Fibroblast of lung (primary cell): ENCODE measurements at regions not wholly inside any gene's neighbourhood (a gene's known extent, or its start where the extent isn't known, plus 50 kb on each side); places are given as distances from the start of the nearest gene placed in this dataset.

Experiments used
- DNase-seq, 2 donors: peaks; one replicate each; pipeline versions ENCODE4 v3.0.0 to v3.0.0-alpha.2; 2010; ENCODE audit warnings: low read depth in 2 of 2
- H2AFZ ChIP-seq: 2 replicates; pipeline ENCODE4 v1.5.1; 2012; ENCODE audit warnings: low read length, control low read depth, inconsistent platforms
- H3K27ac ChIP-seq: 2 replicates; pipeline ENCODE4 v1.5.1; 2011; ENCODE audit warnings: low read length, control low read depth; ENCODE audit not compliant: insufficient read depth
- H3K27me3 ChIP-seq: 2 replicates; pipeline ENCODE4 v1.5.1; 2011; ENCODE audit warnings: mild to moderate bottlenecking, low read length; ENCODE audit not compliant: control insufficient read depth, insufficient read depth
- H3K36me3 ChIP-seq: 2 replicates; pipeline ENCODE4 v1.5.1; 2011; ENCODE audit warnings: low read length; ENCODE audit not compliant: control insufficient read depth, insufficient read depth
- H3K4me1 ChIP-seq: 2 replicates; pipeline ENCODE4 v1.5.1; 2011; ENCODE audit warnings: low read length; ENCODE audit not compliant: control insufficient read depth, insufficient read depth; ENCODE audit errors: extremely low read depth
- H3K4me2 ChIP-seq: 2 replicates; pipeline ENCODE4 v1.5.1; 2011; ENCODE audit warnings: low read length, control low read depth; ENCODE audit not compliant: insufficient read depth; ENCODE audit errors: extremely low read depth
- H3K4me3 ChIP-seq, 4 experiments: fragments of 200-600 bp in 1 of 4; sonication (generic) in 1 of 4; replicated peaks in 1 of 4; 2 replicates each; pipeline ENCODE4 v1.5.1; 2011 to 2016; ENCODE audit warnings: low read length in 4 of 4, low read depth in 3 of 4, mild to moderate bottlenecking in 3 of 4, control low read depth in 2 of 4, inconsistent platforms in 1 of 4, mixed read lengths in 1 of 4; ENCODE audit not compliant: insufficient read depth in 1 of 4; ENCODE audit errors: control extremely low read depth in 1 of 4
- H3K79me2 ChIP-seq: 2 replicates; pipeline ENCODE4 v1.5.1; 2012; ENCODE audit warnings: mild to moderate bottlenecking, low read length, inconsistent platforms; ENCODE audit not compliant: control insufficient read depth, insufficient read depth
- H3K9ac ChIP-seq: 2 replicates; pipeline ENCODE4 v1.5.1; 2011; ENCODE audit warnings: mild to moderate bottlenecking, low read length, control low read depth; ENCODE audit not compliant: insufficient read depth
- H3K9me3 ChIP-seq: 2 replicates; pipeline ENCODE4 v1.5.1; 2012; ENCODE audit warnings: low read depth, low read length; ENCODE audit not compliant: control insufficient read depth, insufficient read depth
- H4K20me1 ChIP-seq: 2 replicates; pipeline ENCODE4 v1.5.1; 2011; ENCODE audit warnings: low read length; ENCODE audit not compliant: control insufficient read depth, insufficient read depth; ENCODE audit errors: extremely low read depth
- CTCF ChIP-seq, 2 donors: IDR thresholded peaks in 1 of 2; conservative IDR thresholded peaks in 1 of 2; 1 replicate in 1 of 2; 2 replicates in 1 of 2; pipeline ENCODE4 v1.5.1; 2011 to 2012; ENCODE audit warnings: low read length in 2 of 2, control low read depth in 1 of 2, inconsistent platforms in 1 of 2, low read depth in 1 of 2, mild to moderate bottlenecking in 1 of 2
- EZH2 ChIP-seq: IDR thresholded peaks from 2 replicates; pipeline ENCODE4 v1.5.1; 2012; ENCODE audit warnings: low read length, control low read depth, mild to moderate bottlenecking; ENCODE audit errors: missing control alignments

- Histone ChIP-seq H3K27me3 (no peaks in the 10 kb centered on the region), H4K20me1 (no peaks in the 10 kb centered on the region), H3K4me2 (no peak overlapping the region), H3K4me1 (no peaks in the 10 kb centered on the region), H3K9me3 (no peaks in the 10 kb centered on the region), H2AFZ (no peak overlapping the region), H3K9ac (no peak overlapping the region), H3K79me2 (no peaks in the 10 kb centered on the region), H3K27ac (no peak overlapping the region), H3K4me3 (no peak overlapping the region), H3K36me3 (no peaks in the 10 kb centered on the region)
- DNase-seq, result no peak
- no peak for TF ChIP-seq EZH2
- no peak for TF ChIP-seq CTCF (conservative IDR thresholded peaks at IDR 0.05 in 1 of 2, IDR thresholded peaks at IDR 0.05 in 1 of 2; ENCODE audit: low read depth in 1 of 2, low read length in 2 of 2)
Observed at GRCh38 chr4:38223782-38224236, 263.6 kb downstream of the PTTG2 start.

- no peak overlapping the region for H3K4me2 ChIP-seq
- no peaks in the 10 kb centered on the region for H4K20me1 ChIP-seq
- no peaks in the 10 kb centered on the region for H3K9me3 ChIP-seq
- TF ChIP-seq CTCF (conservative IDR thresholded peaks at IDR 0.05 in 1 of 2, IDR thresholded peaks at IDR 0.05 in 1 of 2; ENCODE audit: low read depth in 1 of 2, low read length in 2 of 2) (no peak), EZH2 (no peak)
- H3K79me2 ChIP-seq, result no peaks in the 10 kb centered on the region
- H2AFZ ChIP-seq, result no peak overlapping the region
- no peak overlapping the region for H3K27ac ChIP-seq
- H3K9ac ChIP-seq, result no peak overlapping the region
- H3K4me3 ChIP-seq, result no peak overlapping the region
- no peaks in the 10 kb centered on the region for H3K4me1 ChIP-seq
- H3K27me3 ChIP-seq, result no peaks in the 10 kb centered on the region
- DNase-seq, result no peak
- no peaks in the 10 kb centered on the region for H3K36me3 ChIP-seq
Observed at GRCh38 chr4:38224850-38225249, 264.7 kb downstream of the PTTG2 start.

- H3K9ac ChIP-seq, result no peak overlapping the region
- no peak overlapping the region for H3K27ac ChIP-seq
- H2AFZ ChIP-seq, result no peak overlapping the region
- no peak overlapping the region for H3K4me2 ChIP-seq
- no peaks in the 10 kb centered on the region for H3K27me3 ChIP-seq
- H4K20me1 ChIP-seq, result no peaks in the 10 kb centered on the region
- H3K79me2 ChIP-seq, result no peaks in the 10 kb centered on the region
- no peaks in the 10 kb centered on the region for H3K4me1 ChIP-seq
- no peak overlapping the region for H3K4me3 ChIP-seq
- DNase-seq, result no peak
- no peak for TF ChIP-seq EZH2
- TF ChIP-seq CTCF (conservative IDR thresholded peaks at IDR 0.05 in 1 of 2, IDR thresholded peaks at IDR 0.05 in 1 of 2; ENCODE audit: low read depth in 1 of 2, low read length in 2 of 2), result no peak
- H3K36me3 ChIP-seq, result no peaks in the 10 kb centered on the region
- H3K9me3 ChIP-seq, result no peaks in the 10 kb centered on the region
Observed at GRCh38 chr4:38226170-38226569, 266.0 kb downstream of the PTTG2 start.
